PFSK-1 (cell line): ENCODE measurements at regions not wholly inside any gene's neighbourhood (a gene's known extent, or its start where the extent isn't known, plus 50 kb on each side); places are given as distances from the start of the nearest gene placed in this dataset.

Experiments
- FOXP2 ChIP-seq: optimal IDR thresholded peaks from 2 replicates; pipeline ENCODE3; 2011; ENCODE audit warnings: borderline replicate concordance, control low read depth, inconsistent platforms; ENCODE audit not compliant: insufficient read depth; ENCODE audit errors: extremely low read length, extremely low read depth
- POLR2AphosphoS5 ChIP-seq: IDR thresholded peaks from 2 replicates; pipeline ENCODE4 v1.6.1; 2012; ENCODE audit warnings: low read depth, mild to moderate bottlenecking, control low read depth, low read length, moderate library complexity
- SIN3A ChIP-seq: IDR thresholded peaks from 2 replicates; pipeline ENCODE4 v1.6.1; 2012; ENCODE audit warnings: mild to moderate bottlenecking, low read length, moderate library complexity, borderline replicate concordance; ENCODE audit not compliant: insufficient read depth
- TAF1 ChIP-seq: IDR thresholded peaks from 2 replicates; pipeline ENCODE4 v1.6.1; 2012; ENCODE audit warnings: low read length, control low read depth, borderline replicate concordance; ENCODE audit not compliant: insufficient read depth
- TF ChIP-seq, protein P1 (sequence below), 2 experiments: IDR thresholded peaks; 2 replicates each; pipeline versions ENCODE4 v1.6.1 to v1.8.0; 2011 to 2012; ENCODE audit warnings: low read depth in 2 of 2, low read length in 2 of 2, control low read depth in 1 of 2, inconsistent platforms in 1 of 2, mild to moderate bottlenecking in 1 of 2, moderate library complexity in 1 of 2; ENCODE audit not compliant: insufficient read depth in 1 of 2

GRCh38 chr1:87933171-87933570, 604.5 kb downstream of the LMO4 start:
- TF ChIP-seq, protein P1, sequence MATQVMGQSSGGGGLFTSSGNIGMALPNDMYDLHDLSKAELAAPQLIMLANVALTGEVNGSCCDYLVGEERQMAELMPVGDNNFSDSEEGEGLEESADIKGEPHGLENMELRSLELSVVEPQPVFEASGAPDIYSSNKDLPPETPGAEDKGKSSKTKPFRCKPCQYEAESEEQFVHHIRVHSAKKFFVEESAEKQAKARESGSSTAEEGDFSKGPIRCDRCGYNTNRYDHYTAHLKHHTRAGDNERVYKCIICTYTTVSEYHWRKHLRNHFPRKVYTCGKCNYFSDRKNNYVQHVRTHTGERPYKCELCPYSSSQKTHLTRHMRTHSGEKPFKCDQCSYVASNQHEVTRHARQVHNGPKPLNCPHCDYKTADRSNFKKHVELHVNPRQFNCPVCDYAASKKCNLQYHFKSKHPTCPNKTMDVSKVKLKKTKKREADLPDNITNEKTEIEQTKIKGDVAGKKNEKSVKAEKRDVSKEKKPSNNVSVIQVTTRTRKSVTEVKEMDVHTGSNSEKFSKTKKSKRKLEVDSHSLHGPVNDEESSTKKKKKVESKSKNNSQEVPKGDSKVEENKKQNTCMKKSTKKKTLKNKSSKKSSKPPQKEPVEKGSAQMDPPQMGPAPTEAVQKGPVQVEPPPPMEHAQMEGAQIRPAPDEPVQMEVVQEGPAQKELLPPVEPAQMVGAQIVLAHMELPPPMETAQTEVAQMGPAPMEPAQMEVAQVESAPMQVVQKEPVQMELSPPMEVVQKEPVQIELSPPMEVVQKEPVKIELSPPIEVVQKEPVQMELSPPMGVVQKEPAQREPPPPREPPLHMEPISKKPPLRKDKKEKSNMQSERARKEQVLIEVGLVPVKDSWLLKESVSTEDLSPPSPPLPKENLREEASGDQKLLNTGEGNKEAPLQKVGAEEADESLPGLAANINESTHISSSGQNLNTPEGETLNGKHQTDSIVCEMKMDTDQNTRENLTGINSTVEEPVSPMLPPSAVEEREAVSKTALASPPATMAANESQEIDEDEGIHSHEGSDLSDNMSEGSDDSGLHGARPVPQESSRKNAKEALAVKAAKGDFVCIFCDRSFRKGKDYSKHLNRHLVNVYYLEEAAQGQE (IDR thresholded peaks at IDR 0.05; ENCODE audit: insufficient read depth in 1 of 2, low read depth in 2 of 2, low read length in 2 of 2): no peak
- no peak for TF ChIP-seq TAF1
- no peak for TF ChIP-seq FOXP2
- TF ChIP-seq POLR2AphosphoS5: no peak
- TF ChIP-seq SIN3A: no peak

DNA sequence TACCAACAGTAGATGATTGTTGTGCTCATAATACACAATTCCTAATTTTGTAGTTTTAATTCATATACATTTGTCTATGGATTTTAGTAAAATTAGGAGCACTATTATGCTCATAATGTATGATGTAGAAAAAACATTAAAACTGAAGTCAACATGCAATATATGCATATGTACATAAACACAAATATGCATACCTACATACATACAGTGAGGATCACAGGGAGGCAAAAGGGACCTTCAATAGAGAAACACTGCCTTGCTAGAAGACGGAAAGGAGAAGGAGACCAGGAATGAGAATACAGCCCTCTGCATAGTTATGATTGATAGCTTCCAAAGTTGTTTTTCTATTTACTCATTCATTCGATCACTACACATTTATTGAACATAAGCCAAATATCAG, 606.5 kb downstream of the LMO4 start:
- TF ChIP-seq TAF1: no peak
- TF ChIP-seq SIN3A: no peak
- TF ChIP-seq, protein P1 (IDR thresholded peaks at IDR 0.05; ENCODE audit: insufficient read depth in 1 of 2, low read depth in 2 of 2, low read length in 2 of 2): no peak
- TF ChIP-seq FOXP2: no peak
- no peak for TF ChIP-seq POLR2AphosphoS5

DNA sequence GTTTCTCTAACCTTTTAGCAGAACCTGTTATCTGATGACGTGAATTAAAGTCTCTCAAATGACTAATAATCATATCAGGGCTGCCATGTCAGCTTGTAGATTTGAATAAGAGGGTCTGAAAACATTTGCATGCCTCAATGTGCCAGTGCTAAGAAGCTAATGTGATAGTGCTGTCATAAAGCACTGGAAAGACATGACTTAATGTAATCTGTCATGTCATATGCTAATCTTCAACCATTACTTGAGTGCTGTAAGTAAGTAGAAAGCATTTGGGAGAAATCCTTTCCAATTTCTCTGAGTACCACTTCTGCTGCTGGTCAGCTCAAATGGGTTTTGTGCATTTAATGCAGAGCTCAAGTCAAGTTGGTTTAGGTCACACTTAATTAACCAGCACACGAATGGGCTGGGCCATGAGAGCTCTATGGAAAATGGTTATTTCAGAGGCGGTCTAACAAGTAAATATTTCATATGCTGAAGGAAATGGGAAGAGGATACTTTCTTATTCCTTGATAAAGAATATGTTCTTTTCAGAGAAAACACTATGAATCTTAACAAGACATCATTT, 609.2 kb downstream of the LMO4 start:
- TF ChIP-seq, protein P1 (IDR thresholded peaks at IDR 0.05; ENCODE audit: insufficient read depth in 1 of 2, low read depth in 2 of 2, low read length in 2 of 2): no peak
- TF ChIP-seq SIN3A: no peak
- TF ChIP-seq TAF1: no peak
- no peak for TF ChIP-seq POLR2AphosphoS5
- TF ChIP-seq FOXP2: no peak

- TF ChIP-seq SIN3A (no peak), TAF1 (no peak), POLR2AphosphoS5 (no peak), FOXP2 (no peak)
- TF ChIP-seq, protein P1 (IDR thresholded peaks at IDR 0.05; ENCODE audit: insufficient read depth in 1 of 2, low read depth in 2 of 2, low read length in 2 of 2): no peak
Observed at GRCh38 chr1:87938631-87939030, 610.0 kb downstream of the LMO4 start.

GRCh38 chr1:87939444-87939843, 610.8 kb downstream of the LMO4 start:
- TF ChIP-seq FOXP2 (no peak), TAF1 (no peak), POLR2AphosphoS5 (no peak), SIN3A (no peak)
- TF ChIP-seq, protein P1 (IDR thresholded peaks at IDR 0.05; ENCODE audit: insufficient read depth in 1 of 2, low read depth in 2 of 2, low read length in 2 of 2): no peak
